HG02973 (cell line): ENCODE measurements at regions not wholly inside any gene's neighbourhood (a gene's known extent, or its start where the extent isn't known, plus 50 kb on each side); places are given as distances from the start of the nearest gene placed in this dataset.

Experiments
- ATAC-seq: cut with Tn5 transposase; IDR thresholded peaks from one replicate; pipeline ENCODE4 v1.9.1; 2021; ENCODE audit warnings: moderate library complexity; ENCODE audit not compliant: unreplicated experiment

GRCh38 chr4:96652158-96652557 lies 812.3 kb downstream of the PDHA2 start:
- ATAC-seq, result no peak

- no peak for ATAC-seq
Measured at GRCh38 chr4:96652821-96653220, 812.9 kb downstream of the PDHA2 start.

GRCh38 chr4:96654045-96654444 lies 814.2 kb downstream of the PDHA2 start:
- ATAC-seq, result no peak

GRCh38 chr4:96670381-96670780 lies 830.5 kb downstream of the PDHA2 start:
- no peak for ATAC-seq

- ATAC-seq, result no peak
Measured at GRCh38 chr4:96675416-96675815, 835.5 kb downstream of the PDHA2 start.

- no peak for ATAC-seq
Measured at GRCh38 chr4:96675896-96676295, 836.0 kb downstream of the PDHA2 start.

GRCh38 chr4:96676754-96677435 lies 837.0 kb downstream of the PDHA2 start:
- no peak for ATAC-seq

- no peak for ATAC-seq
Measured at GRCh38 chr4:96677499-96677898, 837.6 kb downstream of the PDHA2 start.

GRCh38 chr4:96681218-96681617 lies 841.3 kb downstream of the PDHA2 start:
- no peak for ATAC-seq

- ATAC-seq, result no peak
Measured at GRCh38 chr4:96685691-96686090, 845.8 kb downstream of the PDHA2 start.

GRCh38 chr4:96691521-96691920 lies 851.6 kb downstream of the PDHA2 start:
- ATAC-seq, result no peak

- ATAC-seq, result no peak
Measured at GRCh38 chr4:96698831-96699230, 858.9 kb downstream of the PDHA2 start.

GRCh38 chr4:96703265-96703664 lies 863.4 kb downstream of the PDHA2 start:
- no peak for ATAC-seq

- no peak for ATAC-seq
Measured at GRCh38 chr4:96708766-96709165, 868.9 kb downstream of the PDHA2 start.

GRCh38 chr4:96713271-96713850 lies 873.5 kb downstream of the PDHA2 start:
- ATAC-seq, result no peak

GRCh38 chr4:96729641-96730040 lies 889.7 kb downstream of the PDHA2 start:
- ATAC-seq, result no peak

GRCh38 chr4:96730432-96730831 lies 890.5 kb downstream of the PDHA2 start:
- no peak for ATAC-seq

- no peak for ATAC-seq
Measured at GRCh38 chr4:96736352-96736889, 896.5 kb downstream of the PDHA2 start.

GRCh38 chr4:96739101-96739500 lies 899.2 kb downstream of the PDHA2 start:
- no peak for ATAC-seq

- ATAC-seq, result no peak
Measured at GRCh38 chr4:96742332-96743014, 902.6 kb downstream of the PDHA2 start.

GRCh38 chr4:96744676-96745075 lies 904.8 kb downstream of the PDHA2 start:
- no peak for ATAC-seq

GRCh38 chr4:96753216-96753615 lies 913.3 kb downstream of the PDHA2 start:
- no peak for ATAC-seq
